ENCODE measurements at regions not wholly inside any gene's neighbourhood (a gene's known extent, or its start where the extent isn't known, plus 50 kb on each side); places are given as distances from the start of the nearest gene placed in this dataset.

- TF ChIP-seq CTCF (conservative IDR thresholded peaks at IDR 0.05 in 1 of 2, IDR thresholded peaks at IDR 0.05 in 1 of 2; ENCODE audit: low read depth in 1 of 2, low read length in 2 of 2) (no peak), EZH2 (IDR thresholded peaks at IDR 0.05; ENCODE audit: low read length, missing control alignments) (no peak)
- Histone ChIP-seq H3K79me2 (ENCODE audit: control insufficient read depth, insufficient read depth, low read length) (no peaks in the 10 kb centered on the region), H3K36me3 (ENCODE audit: control insufficient read depth, insufficient read depth, low read length) (no peaks in the 10 kb centered on the region), H3K4me2 (ENCODE audit: extremely low read depth, insufficient read depth, low read length) (no peak overlapping the region), H3K27ac (ENCODE audit: insufficient read depth, low read length) (no peak overlapping the region), H3K4me1 (ENCODE audit: control insufficient read depth, extremely low read depth, insufficient read depth, low read length) (no peaks in the 10 kb centered on the region), H3K9me3 (ENCODE audit: control insufficient read depth, insufficient read depth, low read depth, low read length) (no peaks in the 10 kb centered on the region), H3K9ac (ENCODE audit: insufficient read depth, low read length) (no peak overlapping the region), H2AFZ (ENCODE audit: low read length) (no peak overlapping the region), H3K27me3 (ENCODE audit: control insufficient read depth, insufficient read depth, low read length) (no peaks in the 10 kb centered on the region), H3K4me3 (replicated peaks in 1 of 4; ENCODE audit: control extremely low read depth in 1 of 4, insufficient read depth in 1 of 4, low read depth in 3 of 4, low read length in 4 of 4) (no peak overlapping the region), H4K20me1 (ENCODE audit: control insufficient read depth, extremely low read depth, insufficient read depth, low read length) (no peaks in the 10 kb centered on the region)
- no peak for DNase-seq (ENCODE audit: low read depth in 2 of 2)
Observed at GRCh38 chr17:54544249-54544648, 356.4 kb upstream of the TOM1L1 start.

GRCh38 chr17:54559883-54560282 is 340.8 kb upstream of the TOM1L1 start:
- H3K4me2 ChIP-seq (ENCODE audit: extremely low read depth, insufficient read depth, low read length), result no peak overlapping the region
- TF ChIP-seq EZH2 (IDR thresholded peaks at IDR 0.05; ENCODE audit: low read length, missing control alignments), result no peak
- TF ChIP-seq CTCF (conservative IDR thresholded peaks at IDR 0.05 in 1 of 2, IDR thresholded peaks at IDR 0.05 in 1 of 2; ENCODE audit: low read depth in 1 of 2, low read length in 2 of 2), result no peak
- no peak overlapping the region for H3K27ac ChIP-seq (ENCODE audit: insufficient read depth, low read length)
- no peaks in the 10 kb centered on the region for H3K36me3 ChIP-seq (ENCODE audit: control insufficient read depth, insufficient read depth, low read length)
- no peaks in the 10 kb centered on the region for H3K27me3 ChIP-seq (ENCODE audit: control insufficient read depth, insufficient read depth, low read length)
- no peak overlapping the region for H3K9ac ChIP-seq (ENCODE audit: insufficient read depth, low read length)
- H3K4me1 ChIP-seq (ENCODE audit: control insufficient read depth, extremely low read depth, insufficient read depth, low read length), result no peaks in the 10 kb centered on the region
- no peaks in the 10 kb centered on the region for H3K9me3 ChIP-seq (ENCODE audit: control insufficient read depth, insufficient read depth, low read depth, low read length)
- H3K79me2 ChIP-seq (ENCODE audit: control insufficient read depth, insufficient read depth, low read length), result no peaks in the 10 kb centered on the region
- no peak overlapping the region for H2AFZ ChIP-seq (ENCODE audit: low read length)
- no peak overlapping the region for H3K4me3 ChIP-seq (replicated peaks in 1 of 4; ENCODE audit: control extremely low read depth in 1 of 4, insufficient read depth in 1 of 4, low read depth in 3 of 4, low read length in 4 of 4)
- no peak for DNase-seq (ENCODE audit: low read depth in 2 of 2)
- no peaks in the 10 kb centered on the region for H4K20me1 ChIP-seq (ENCODE audit: control insufficient read depth, extremely low read depth, insufficient read depth, low read length)

DNA sequence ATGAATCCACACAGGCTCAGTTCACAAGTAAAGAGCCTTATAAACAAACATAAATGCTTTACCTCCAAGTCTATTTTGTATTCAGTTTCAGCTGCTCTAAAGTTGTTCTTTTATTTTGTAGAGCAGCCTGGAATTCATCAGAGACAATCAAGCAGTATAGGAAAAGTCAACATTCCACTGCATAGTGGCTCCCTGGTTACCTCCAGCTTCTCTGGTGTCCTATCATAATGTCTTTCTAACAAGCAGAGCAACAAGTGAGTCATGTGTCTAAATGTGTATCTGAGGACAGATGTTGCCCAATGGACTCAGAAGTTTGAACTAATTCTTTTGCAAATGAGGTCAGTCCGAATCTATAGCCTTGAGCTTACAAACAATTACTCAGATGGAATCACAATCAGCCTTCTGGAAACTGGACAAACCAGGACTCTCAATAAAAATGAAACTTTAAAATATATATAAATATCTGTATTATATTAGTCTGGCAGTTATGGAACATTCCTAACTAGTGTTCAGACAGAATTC is 292.0 kb upstream of the TOM1L1 start:
- H3K4me3 ChIP-seq (replicated peaks in 1 of 4; ENCODE audit: control extremely low read depth in 1 of 4, insufficient read depth in 1 of 4, low read depth in 3 of 4, low read length in 4 of 4), result no peak overlapping the region
- H3K36me3 ChIP-seq (ENCODE audit: control insufficient read depth, insufficient read depth, low read length), result no peaks in the 10 kb centered on the region
- H3K9me3 ChIP-seq (ENCODE audit: control insufficient read depth, insufficient read depth, low read depth, low read length), result no peaks in the 10 kb centered on the region
- TF ChIP-seq EZH2 (IDR thresholded peaks at IDR 0.05; ENCODE audit: low read length, missing control alignments), result no peak
- TF ChIP-seq CTCF (conservative IDR thresholded peaks at IDR 0.05 in 1 of 2, IDR thresholded peaks at IDR 0.05 in 1 of 2; ENCODE audit: low read depth in 1 of 2, low read length in 2 of 2), result no peak
- H3K27me3 ChIP-seq (ENCODE audit: control insufficient read depth, insufficient read depth, low read length), result no peaks in the 10 kb centered on the region
- H2AFZ ChIP-seq (ENCODE audit: low read length), result no peak overlapping the region
- H4K20me1 ChIP-seq (ENCODE audit: control insufficient read depth, extremely low read depth, insufficient read depth, low read length), result no peaks in the 10 kb centered on the region
- H3K4me2 ChIP-seq (ENCODE audit: extremely low read depth, insufficient read depth, low read length), result no peak overlapping the region
- H3K9ac ChIP-seq (ENCODE audit: insufficient read depth, low read length), result no peak overlapping the region
- no peaks in the 10 kb centered on the region for H3K4me1 ChIP-seq (ENCODE audit: control insufficient read depth, extremely low read depth, insufficient read depth, low read length)
- H3K79me2 ChIP-seq (ENCODE audit: control insufficient read depth, insufficient read depth, low read length), result no peaks in the 10 kb centered on the region
- no peak for DNase-seq (ENCODE audit: low read depth in 2 of 2)
- H3K27ac ChIP-seq (ENCODE audit: insufficient read depth, low read length), result no peak overlapping the region
